ENCODE measurements at regions not wholly inside any gene's neighbourhood (a gene's known extent, or its start where the extent isn't known, plus 50 kb on each side); places are given as distances from the start of the nearest gene placed in this dataset.

DNA sequence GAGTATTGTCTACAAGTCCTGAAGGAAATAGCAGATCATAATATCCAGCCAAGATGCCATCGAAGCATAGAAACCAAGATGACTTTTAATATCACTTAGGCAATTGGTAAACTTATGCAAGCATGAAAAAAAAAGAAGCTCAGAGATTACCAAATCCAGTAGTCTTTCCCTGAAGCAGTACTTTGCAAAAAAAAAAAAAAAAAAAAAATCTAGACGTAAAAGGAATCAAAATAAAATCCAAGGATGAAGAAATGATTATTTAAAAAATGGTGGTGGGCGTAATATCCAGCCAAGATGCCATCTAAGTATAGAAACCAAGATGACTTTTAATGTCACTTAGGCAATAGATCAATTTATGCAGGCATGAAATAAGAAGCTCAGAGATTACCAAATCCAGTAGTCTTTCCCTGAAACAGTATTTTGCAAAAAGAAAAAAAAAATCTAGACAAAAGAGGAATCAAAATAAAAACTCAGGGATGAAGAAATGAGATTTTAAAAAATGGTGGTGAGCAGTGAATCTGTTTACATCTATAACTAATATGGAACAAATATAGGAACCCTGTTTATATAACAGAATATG, 108.8 kb downstream of the GYPC start:
- TF ChIP-seq, protein P1, sequence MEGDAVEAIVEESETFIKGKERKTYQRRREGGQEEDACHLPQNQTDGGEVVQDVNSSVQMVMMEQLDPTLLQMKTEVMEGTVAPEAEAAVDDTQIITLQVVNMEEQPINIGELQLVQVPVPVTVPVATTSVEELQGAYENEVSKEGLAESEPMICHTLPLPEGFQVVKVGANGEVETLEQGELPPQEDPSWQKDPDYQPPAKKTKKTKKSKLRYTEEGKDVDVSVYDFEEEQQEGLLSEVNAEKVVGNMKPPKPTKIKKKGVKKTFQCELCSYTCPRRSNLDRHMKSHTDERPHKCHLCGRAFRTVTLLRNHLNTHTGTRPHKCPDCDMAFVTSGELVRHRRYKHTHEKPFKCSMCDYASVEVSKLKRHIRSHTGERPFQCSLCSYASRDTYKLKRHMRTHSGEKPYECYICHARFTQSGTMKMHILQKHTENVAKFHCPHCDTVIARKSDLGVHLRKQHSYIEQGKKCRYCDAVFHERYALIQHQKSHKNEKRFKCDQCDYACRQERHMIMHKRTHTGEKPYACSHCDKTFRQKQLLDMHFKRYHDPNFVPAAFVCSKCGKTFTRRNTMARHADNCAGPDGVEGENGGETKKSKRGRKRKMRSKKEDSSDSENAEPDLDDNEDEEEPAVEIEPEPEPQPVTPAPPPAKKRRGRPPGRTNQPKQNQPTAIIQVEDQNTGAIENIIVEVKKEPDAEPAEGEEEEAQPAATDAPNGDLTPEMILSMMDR (IDR thresholded peaks at IDR 0.05; ENCODE audit: control insufficient read depth, insufficient read depth, low read depth, low read length, missing control alignments) = no peak
- no peak overlapping the region for H3K4me3 ChIP-seq (ENCODE audit: control insufficient read depth, low read depth, low read length)
- no peak for DNase-seq (ENCODE audit: low read depth)

DNA sequence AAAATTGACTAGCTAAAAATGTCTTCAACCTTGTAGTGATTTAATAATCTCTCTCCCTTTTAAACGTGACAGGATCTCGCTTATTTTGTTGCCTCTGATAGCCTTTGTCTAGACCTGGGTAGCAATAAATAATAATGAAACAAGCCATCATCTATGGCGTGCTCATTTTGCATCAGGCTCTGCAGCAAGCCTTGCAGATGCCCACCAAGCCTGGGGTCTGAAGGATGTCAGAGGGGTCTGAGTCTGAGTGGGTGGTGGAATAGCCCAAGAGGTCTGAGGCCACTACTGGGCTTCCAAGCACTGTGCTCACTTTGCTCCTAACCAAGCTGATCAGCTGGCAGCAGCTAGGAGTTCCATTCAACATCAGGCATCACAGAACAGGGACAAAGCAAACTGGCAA, 109.4 kb downstream of the GYPC start:
- H3K4me3 ChIP-seq (ENCODE audit: control insufficient read depth, low read depth, low read length) = no peak overlapping the region
- DNase-seq (ENCODE audit: low read depth) = no peak
- TF ChIP-seq, protein P1 (IDR thresholded peaks at IDR 0.05; ENCODE audit: control insufficient read depth, insufficient read depth, low read depth, low read length, missing control alignments) = no peak

DNA sequence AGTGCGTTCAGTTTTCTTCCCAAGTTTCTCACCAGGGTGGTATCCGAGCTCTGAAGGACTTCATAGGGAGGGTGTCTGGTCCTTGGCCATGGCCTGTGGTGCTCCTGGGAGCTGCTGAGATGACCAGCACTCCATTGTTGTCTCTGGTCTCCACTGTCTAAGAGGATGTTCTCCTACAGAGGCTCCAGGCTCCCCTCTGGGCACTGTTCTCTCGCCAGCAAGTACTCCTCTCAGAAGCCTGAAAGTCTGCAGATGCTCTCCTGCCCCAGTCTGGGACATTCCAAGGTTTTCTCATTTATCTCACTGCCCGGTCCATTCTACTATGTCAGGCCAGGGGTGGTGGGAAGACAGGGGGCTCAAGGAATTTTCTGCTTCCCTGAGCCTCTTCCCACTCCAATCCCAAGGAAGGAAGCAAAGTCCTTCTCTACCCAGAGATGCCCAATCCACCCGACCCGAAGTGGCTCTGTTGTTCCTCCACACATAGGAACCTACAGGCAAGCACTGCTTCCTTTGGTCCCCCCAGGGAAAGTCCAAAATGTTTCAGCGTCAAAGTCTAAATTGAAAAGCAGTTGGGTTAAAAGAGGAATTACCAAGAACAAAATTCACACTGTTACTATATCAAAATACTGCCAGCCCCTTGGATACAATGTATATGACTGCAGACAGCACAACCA, 110.5 kb downstream of the GYPC start:
- TF ChIP-seq, protein P1 (IDR thresholded peaks at IDR 0.05; ENCODE audit: control insufficient read depth, insufficient read depth, low read depth, low read length, missing control alignments) = no peak
- DNase-seq (ENCODE audit: low read depth) = no peak
- no peak overlapping the region for H3K4me3 ChIP-seq (ENCODE audit: control insufficient read depth, low read depth, low read length)

DNA sequence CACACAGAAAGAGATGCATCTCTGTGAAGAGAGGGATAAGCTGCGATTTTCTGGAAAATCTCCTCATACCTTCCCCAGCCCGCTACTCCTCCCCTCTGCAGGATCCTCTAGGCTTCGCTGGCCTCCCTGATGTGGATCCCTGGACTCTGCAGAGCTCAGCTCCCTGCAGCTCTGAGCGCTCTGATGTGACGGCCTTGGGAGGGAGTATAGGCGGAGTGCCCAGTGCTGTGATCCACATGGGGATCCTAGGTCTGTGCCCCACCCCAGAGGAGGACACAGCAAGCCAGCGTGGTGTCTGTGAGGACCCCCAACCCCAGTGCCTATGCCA, 111.0 kb downstream of the GYPC start:
- TF ChIP-seq, protein P1 (IDR thresholded peaks at IDR 0.05; ENCODE audit: control insufficient read depth, insufficient read depth, low read depth, low read length, missing control alignments) = no peak
- DNase-seq (ENCODE audit: low read depth) = no peak
- H3K4me3 ChIP-seq (ENCODE audit: control insufficient read depth, low read depth, low read length) = no peak overlapping the region

DNA sequence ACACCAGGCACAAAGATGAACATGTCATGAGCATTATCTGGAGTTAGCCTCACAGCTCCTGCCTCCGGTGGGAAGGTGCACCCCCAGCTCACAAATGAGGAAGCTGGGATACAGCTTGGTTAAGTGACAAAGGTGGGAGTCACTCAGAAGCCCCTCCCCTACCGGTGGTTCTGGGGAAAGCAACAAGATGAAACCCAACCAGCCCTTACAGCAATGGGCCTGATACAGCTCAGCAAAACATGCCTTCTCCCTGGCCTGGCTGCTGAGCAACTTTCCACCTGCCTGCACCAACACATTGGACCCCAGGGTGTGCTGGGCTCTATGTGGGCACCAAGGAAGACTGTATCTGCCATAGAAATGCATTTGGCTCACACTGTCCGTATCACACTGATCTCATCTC, 113.2 kb downstream of the GYPC start:
- no peak overlapping the region for H3K4me3 ChIP-seq (ENCODE audit: control insufficient read depth, low read depth, low read length)
- TF ChIP-seq, protein P1 (IDR thresholded peaks at IDR 0.05; ENCODE audit: control insufficient read depth, insufficient read depth, low read depth, low read length, missing control alignments) = no peak
- no peak for DNase-seq (ENCODE audit: low read depth)

DNA sequence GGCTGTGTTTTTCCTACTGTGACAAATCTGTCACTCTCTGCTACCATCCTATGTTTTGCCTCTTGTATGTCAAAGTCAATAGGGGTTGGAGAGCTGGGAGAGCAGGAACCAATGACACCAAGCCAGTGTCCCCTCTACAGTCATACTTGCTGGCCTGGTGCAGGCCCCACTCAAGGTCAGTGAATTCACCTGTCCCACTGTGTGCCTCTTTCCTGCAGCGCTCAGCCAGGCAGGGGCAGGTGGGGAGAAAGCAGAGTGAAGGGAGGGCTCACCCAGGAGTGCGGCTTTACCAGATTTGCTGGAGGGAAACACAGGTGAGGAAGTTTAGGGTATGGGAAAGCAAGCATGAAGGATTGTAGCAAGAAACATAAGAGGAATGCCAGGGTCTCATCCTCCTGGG, 114.5 kb downstream of the GYPC start:
- no peak overlapping the region for H3K4me3 ChIP-seq (ENCODE audit: control insufficient read depth, low read depth, low read length)
- DNase-seq (ENCODE audit: low read depth) = no peak
- TF ChIP-seq, protein P1 (IDR thresholded peaks at IDR 0.05; ENCODE audit: control insufficient read depth, insufficient read depth, low read depth, low read length, missing control alignments) = no peak

Data from AG09309 (cell line).